PC-9 (cell line): ENCODE measurements at regions not wholly inside any gene's neighbourhood (a gene's known extent, or its start where the extent isn't known, plus 50 kb on each side); places are given as distances from the start of the nearest gene placed in this dataset.

ENCODE experiments used
- EZH2 ChIP-seq: fragments of 200-600 bp; sonication (generic); IDR thresholded peaks from 2 replicates; pipeline ENCODE4 v1.8.0; 2017; ENCODE audit warnings: antibody characterized with exemption, low read depth
- TF ChIP-seq, protein P1 (sequence below): fragments of 200-600 bp; sonication (generic); conservative IDR thresholded peaks from 2 replicates; pipeline ENCODE4 v1.6.1; 2017; ENCODE audit warnings: mixed run types, antibody characterized with exemption, mild to moderate bottlenecking, moderate library complexity

DNA sequence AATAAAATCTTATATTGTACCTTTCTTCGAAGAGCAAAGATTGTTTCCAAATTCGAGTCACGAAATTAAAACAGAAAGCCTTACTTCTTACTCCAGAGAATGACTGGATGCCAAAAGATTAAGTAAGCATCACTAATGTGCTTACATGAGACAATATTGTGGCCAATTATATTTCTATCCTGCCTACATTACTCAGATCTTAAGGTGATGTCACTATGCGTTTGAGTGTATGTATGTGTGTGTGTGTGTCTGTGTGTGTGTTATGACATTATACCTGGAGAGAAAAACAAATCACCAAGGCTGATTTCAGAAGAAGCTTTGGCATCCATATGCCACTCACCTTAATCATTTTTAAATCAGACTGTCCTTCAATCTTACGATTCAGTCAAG is 556.3 kb downstream of the PPARGC1A start:
- TF ChIP-seq, protein P1, sequence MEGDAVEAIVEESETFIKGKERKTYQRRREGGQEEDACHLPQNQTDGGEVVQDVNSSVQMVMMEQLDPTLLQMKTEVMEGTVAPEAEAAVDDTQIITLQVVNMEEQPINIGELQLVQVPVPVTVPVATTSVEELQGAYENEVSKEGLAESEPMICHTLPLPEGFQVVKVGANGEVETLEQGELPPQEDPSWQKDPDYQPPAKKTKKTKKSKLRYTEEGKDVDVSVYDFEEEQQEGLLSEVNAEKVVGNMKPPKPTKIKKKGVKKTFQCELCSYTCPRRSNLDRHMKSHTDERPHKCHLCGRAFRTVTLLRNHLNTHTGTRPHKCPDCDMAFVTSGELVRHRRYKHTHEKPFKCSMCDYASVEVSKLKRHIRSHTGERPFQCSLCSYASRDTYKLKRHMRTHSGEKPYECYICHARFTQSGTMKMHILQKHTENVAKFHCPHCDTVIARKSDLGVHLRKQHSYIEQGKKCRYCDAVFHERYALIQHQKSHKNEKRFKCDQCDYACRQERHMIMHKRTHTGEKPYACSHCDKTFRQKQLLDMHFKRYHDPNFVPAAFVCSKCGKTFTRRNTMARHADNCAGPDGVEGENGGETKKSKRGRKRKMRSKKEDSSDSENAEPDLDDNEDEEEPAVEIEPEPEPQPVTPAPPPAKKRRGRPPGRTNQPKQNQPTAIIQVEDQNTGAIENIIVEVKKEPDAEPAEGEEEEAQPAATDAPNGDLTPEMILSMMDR: no peak
- TF ChIP-seq EZH2: no peak
